DND-41 (cell line): ENCODE measurements at regions not wholly inside any gene's neighbourhood (a gene's known extent, or its start where the extent isn't known, plus 50 kb on each side); places are given as distances from the start of the nearest gene placed in this dataset.

Experiments used
- ATAC-seq: fragments of 200-7000 bp; cut with Tn5 transposase; 3 replicates; pipeline ENCODE4 v1.9.1; 2021; ENCODE audit warnings: low read depth; ENCODE audit not compliant: insufficient read depth
- DNase-seq: peaks from one replicate; pipeline ENCODE4 v3.0.0-alpha.2; 2020
- H2AFZ ChIP-seq: 2 replicates; pipeline ENCODE4 v1.6.0; 2012; ENCODE audit warnings: low read depth, low read length
- H3K27ac ChIP-seq: 2 replicates; pipeline ENCODE4 v1.5.1; 2012; ENCODE audit warnings: low read length, inconsistent platforms
- H3K27me3 ChIP-seq: fragments of 200-600 bp; sonication (generic); 2 replicates; pipeline ENCODE4 v1.6.0; 2012; ENCODE audit warnings: low read length, mild to moderate bottlenecking, inconsistent platforms; ENCODE audit not compliant: insufficient read depth, poor library complexity
- H3K36me3 ChIP-seq: 2 replicates; pipeline ENCODE4 v1.5.1; 2012; ENCODE audit warnings: low read length, inconsistent platforms; ENCODE audit not compliant: insufficient read depth
- H3K4me1 ChIP-seq: 2 replicates; pipeline ENCODE4 v1.5.1; 2012; ENCODE audit warnings: mild to moderate bottlenecking, low read length; ENCODE audit not compliant: insufficient read depth
- H3K4me2 ChIP-seq: 2 replicates; pipeline ENCODE4 v1.6.0; 2012; ENCODE audit warnings: mild to moderate bottlenecking, moderate library complexity, low read length, inconsistent platforms; ENCODE audit not compliant: insufficient read depth
- H3K4me3 ChIP-seq, 2 experiments: fragments of 200-600 bp in 1 of 2; shearing (Covaris generic) in 1 of 2; 2 replicates each; pipeline ENCODE4 v1.5.1; 2012 to 2016; ENCODE audit warnings: inconsistent platforms in 2 of 2, low read length in 2 of 2, mild to moderate bottlenecking in 2 of 2, low read depth in 1 of 2, moderate library complexity in 1 of 2
- H3K79me2 ChIP-seq: 2 replicates; pipeline ENCODE4 v1.6.0; 2012; ENCODE audit warnings: low read length, inconsistent platforms; ENCODE audit not compliant: insufficient read depth
- H3K9ac ChIP-seq: 2 replicates; pipeline ENCODE4 v1.6.0; 2012; ENCODE audit warnings: low read depth, mild to moderate bottlenecking, inconsistent platforms, low read length, moderate library complexity
- H3K9me3 ChIP-seq: 2 replicates; pipeline ENCODE4 v1.5.1; 2012; ENCODE audit warnings: low read length, moderate library complexity, mild to moderate bottlenecking, inconsistent platforms; ENCODE audit not compliant: insufficient read depth, severe bottlenecking
- H4K20me1 ChIP-seq: 2 replicates; pipeline ENCODE4 v1.6.0; 2012; ENCODE audit warnings: low read length; ENCODE audit not compliant: insufficient read depth
- EZH2 ChIP-seq: IDR thresholded peaks from 3 replicates; pipeline ENCODE4 v1.6.1; 2012; ENCODE audit warnings: borderline replicate concordance, low read depth, mild to moderate bottlenecking, moderate library complexity, low read length, inconsistent platforms; ENCODE audit not compliant: severe bottlenecking
- TF ChIP-seq, protein P1 (sequence below): IDR thresholded peaks from 2 replicates; pipeline ENCODE4 v1.5.1; 2012; ENCODE audit warnings: borderline replicate concordance, low read length, moderate library complexity, mild to moderate bottlenecking; ENCODE audit not compliant: poor library complexity, severe bottlenecking; ENCODE audit errors: extremely low read depth

DNA sequence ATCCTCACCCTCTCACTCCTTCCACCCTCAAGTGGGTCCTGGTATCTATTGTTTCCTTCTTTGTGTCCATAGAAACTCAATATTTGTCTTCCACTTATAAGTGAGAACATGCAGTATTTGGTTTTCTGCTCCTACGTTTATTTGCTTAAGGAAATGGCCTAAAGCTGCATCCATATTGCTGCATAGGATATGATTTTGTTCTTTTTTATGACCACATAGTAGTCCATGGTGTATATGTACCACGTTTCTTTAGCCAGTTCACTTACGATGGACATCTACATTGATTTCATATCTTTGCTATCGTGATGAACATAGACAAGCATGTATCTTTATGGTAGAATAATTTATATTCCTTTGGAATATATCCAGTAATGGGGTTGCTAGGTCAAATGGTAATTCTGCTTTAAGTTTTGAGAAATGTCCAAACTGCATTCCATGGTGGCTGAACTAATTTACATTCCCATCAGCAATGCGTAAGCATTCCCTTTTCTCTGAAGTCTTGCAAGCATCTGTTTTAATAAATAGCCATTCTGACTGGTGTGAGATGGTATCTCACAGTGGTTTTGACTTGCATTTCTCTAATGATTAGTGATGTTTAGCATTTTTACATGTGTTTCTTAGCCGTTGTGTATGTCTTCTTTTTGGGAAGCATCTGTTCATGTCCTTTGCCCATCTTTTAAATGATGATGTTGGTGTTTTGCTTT lies 650.2 kb downstream of the ZNF385D start:
- Histone ChIP-seq H3K79me2 (no peaks in the 10 kb centered on the region), H3K4me1 (no peaks in the 10 kb centered on the region), H3K27me3 (no peaks in the 10 kb centered on the region), H3K4me3 (no peak overlapping the region), H3K36me3 (no peaks in the 10 kb centered on the region), H2AFZ (no peak overlapping the region), H3K4me2 (no peak overlapping the region), H3K9ac (no peak overlapping the region), H3K27ac (no peak overlapping the region), H3K9me3 (no peaks in the 10 kb centered on the region), H4K20me1 (no peaks in the 10 kb centered on the region)
- TF ChIP-seq, protein P1, sequence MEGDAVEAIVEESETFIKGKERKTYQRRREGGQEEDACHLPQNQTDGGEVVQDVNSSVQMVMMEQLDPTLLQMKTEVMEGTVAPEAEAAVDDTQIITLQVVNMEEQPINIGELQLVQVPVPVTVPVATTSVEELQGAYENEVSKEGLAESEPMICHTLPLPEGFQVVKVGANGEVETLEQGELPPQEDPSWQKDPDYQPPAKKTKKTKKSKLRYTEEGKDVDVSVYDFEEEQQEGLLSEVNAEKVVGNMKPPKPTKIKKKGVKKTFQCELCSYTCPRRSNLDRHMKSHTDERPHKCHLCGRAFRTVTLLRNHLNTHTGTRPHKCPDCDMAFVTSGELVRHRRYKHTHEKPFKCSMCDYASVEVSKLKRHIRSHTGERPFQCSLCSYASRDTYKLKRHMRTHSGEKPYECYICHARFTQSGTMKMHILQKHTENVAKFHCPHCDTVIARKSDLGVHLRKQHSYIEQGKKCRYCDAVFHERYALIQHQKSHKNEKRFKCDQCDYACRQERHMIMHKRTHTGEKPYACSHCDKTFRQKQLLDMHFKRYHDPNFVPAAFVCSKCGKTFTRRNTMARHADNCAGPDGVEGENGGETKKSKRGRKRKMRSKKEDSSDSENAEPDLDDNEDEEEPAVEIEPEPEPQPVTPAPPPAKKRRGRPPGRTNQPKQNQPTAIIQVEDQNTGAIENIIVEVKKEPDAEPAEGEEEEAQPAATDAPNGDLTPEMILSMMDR = no peak
- no peak for TF ChIP-seq EZH2
- ATAC-seq (no peak), DNase-seq (no peak)

DNA sequence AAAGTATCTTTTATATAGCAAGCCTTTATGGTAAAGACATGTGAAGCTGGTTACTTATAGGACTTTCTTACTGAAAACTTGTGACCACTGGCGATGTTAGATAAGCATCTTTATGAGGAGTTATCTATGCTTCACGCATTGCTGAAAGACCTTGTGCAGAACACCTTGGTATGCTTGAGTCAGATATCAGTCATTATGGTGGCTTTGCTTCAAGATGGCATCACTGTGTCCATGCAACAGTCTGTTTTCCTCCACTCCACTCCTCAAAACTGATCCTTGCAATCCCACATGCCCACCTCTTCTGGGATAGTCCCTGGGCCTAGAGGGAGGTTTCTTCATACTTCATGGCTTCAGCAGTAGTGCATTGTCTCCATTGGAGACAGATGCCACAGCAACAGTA lies 656.3 kb downstream of the ZNF385D start:
- H2AFZ ChIP-seq = no peak overlapping the region
- H3K79me2 ChIP-seq = no peaks in the 10 kb centered on the region
- no peaks in the 10 kb centered on the region for H3K36me3 ChIP-seq
- no peak for DNase-seq
- no peaks in the 10 kb centered on the region for H3K4me1 ChIP-seq
- TF ChIP-seq EZH2 = no peak
- TF ChIP-seq, protein P1 = no peak
- no peak overlapping the region for H3K27ac ChIP-seq
- no peak overlapping the region for H3K9ac ChIP-seq
- no peak overlapping the region for H3K4me3 ChIP-seq
- no peaks in the 10 kb centered on the region for H3K9me3 ChIP-seq
- no peak overlapping the region for H3K4me2 ChIP-seq
- no peaks in the 10 kb centered on the region for H4K20me1 ChIP-seq
- no peaks in the 10 kb centered on the region for H3K27me3 ChIP-seq
- no peak for ATAC-seq

DNA sequence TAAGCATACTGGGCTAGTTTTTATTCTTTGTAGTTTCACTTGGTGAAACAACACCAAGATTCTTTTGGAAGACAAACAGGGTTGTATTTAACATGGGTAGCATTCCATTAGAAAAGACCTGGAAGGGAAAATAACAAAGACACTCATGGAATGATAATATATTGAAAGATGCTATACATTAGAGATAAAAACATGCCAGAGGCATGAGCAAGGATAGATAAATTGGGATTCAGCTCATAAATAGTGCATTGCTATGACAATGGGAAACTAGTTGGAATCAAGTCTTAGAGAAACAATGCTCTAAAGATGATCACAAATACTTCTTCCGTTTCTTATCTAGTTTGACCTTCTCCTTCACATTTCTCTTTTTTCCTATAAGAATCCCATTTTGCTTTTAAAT lies 677.4 kb downstream of the ZNF385D start:
- Histone ChIP-seq H3K4me2 (no peak overlapping the region), H3K27ac (no peak overlapping the region), H4K20me1 (no peaks in the 10 kb centered on the region), H3K36me3 (no peaks in the 10 kb centered on the region), H2AFZ (no peak overlapping the region), H3K4me1 (no peaks in the 10 kb centered on the region), H3K27me3 (no peaks in the 10 kb centered on the region), H3K9me3 (no peaks in the 10 kb centered on the region), H3K79me2 (no peaks in the 10 kb centered on the region), H3K9ac (no peak overlapping the region), H3K4me3 (no peak overlapping the region)
- ATAC-seq = no peak
- no peak for DNase-seq
- TF ChIP-seq, protein P1 = no peak
- no peak for TF ChIP-seq EZH2
